OCI-LY3 (cell line): ENCODE measurements at regions not wholly inside any gene's neighbourhood (a gene's known extent, or its start where the extent isn't known, plus 50 kb on each side); places are given as distances from the start of the nearest gene placed in this dataset.
"Not testable (repeated sequence)": the region's sequence is repeated elsewhere in the genome, so short reads cannot be mapped to it uniquely, and the experiment has no call there.

Experiments used
- H2AFZ ChIP-seq: fragments of 200-600, 300-600 bp; shearing (Covaris generic); 2 replicates; pipeline ENCODE4 v1.6.0; 2014; ENCODE audit warnings: antibody characterized with exemption, low read depth, low read length
- H3K27ac ChIP-seq: fragments of 200-600, 300-600 bp; sonication (generic); 2 replicates; pipeline ENCODE4 v1.5.1; 2014; ENCODE audit warnings: mild to moderate bottlenecking, low read length, moderate library complexity, mixed read lengths
- H3K27me3 ChIP-seq: fragments of 200-600, 300-600 bp; sonication (generic); 2 replicates; pipeline ENCODE4 v1.6.1; 2014; ENCODE audit warnings: low read depth, low read length, mixed read lengths
- H3K36me3 ChIP-seq: fragments of 200-600, 300-600 bp; sonication (generic); replicated peaks from 2 replicates; pipeline ENCODE3; 2014; ENCODE audit warnings: low read depth, low read length, mixed read lengths
- H3K4me1 ChIP-seq: fragments of 300-600, 200-600 bp; sonication (generic); 2 replicates; pipeline ENCODE4 v1.6.1; 2014; ENCODE audit warnings: low read length, mixed read lengths
- H3K4me2 ChIP-seq: fragments of 200-600, 300-600 bp; sonication (generic); 2 replicates; pipeline ENCODE4 v1.6.1; 2014; ENCODE audit warnings: low read length, mixed read lengths
- H3K4me3 ChIP-seq: fragments of 300-600, 200-600 bp; sonication (generic); 2 replicates; pipeline ENCODE4 v1.5.1; 2014; ENCODE audit warnings: antibody characterized with exemption, mild to moderate bottlenecking, low read length, moderate library complexity
- H3K79me2 ChIP-seq: fragments of 300-600, 200-600 bp; shearing (Covaris generic); 2 replicates; pipeline ENCODE4 v1.6.1; 2014; ENCODE audit warnings: mild to moderate bottlenecking, low read length, mixed read lengths
- H3K9ac ChIP-seq: fragments of 300-600, 200-600 bp; shearing (Covaris generic); 2 replicates; pipeline ENCODE4 v1.6.0; 2014; ENCODE audit warnings: mild to moderate bottlenecking, low read length, moderate library complexity
- H3K9me3 ChIP-seq: fragments of 200-600, 300-600 bp; shearing (Covaris generic); 2 replicates; pipeline ENCODE4 v1.6.1; 2014; ENCODE audit warnings: low read length, mixed read lengths; ENCODE audit not compliant: insufficient read depth
- H4K20me1 ChIP-seq: fragments of 200-600, 300-600 bp; sonication (generic); 2 replicates; pipeline ENCODE4 v1.6.1; 2016; ENCODE audit warnings: low read length, mixed read lengths; ENCODE audit not compliant: insufficient read depth
- CTCF ChIP-seq: fragments of 200-600, 300-600 bp; sonication (generic); IDR thresholded peaks from 2 replicates; pipeline ENCODE4 v1.5.1; 2014; ENCODE audit warnings: antibody characterized with exemption, low read length, low read depth
- EZH2phosphoT487 ChIP-seq: fragments of 200-600 bp; shearing (Covaris generic); IDR thresholded peaks from 2 replicates; pipeline ENCODE4 v1.6.1; 2018; ENCODE audit warnings: antibody characterized with exemption, mixed run types, low read depth

GRCh38 chr14:40674502-40674901 is 932.2 kb upstream of the LRFN5 start:
- H3K36me3 ChIP-seq: no peaks in the 10 kb centered on the region
- no peaks in the 10 kb centered on the region for H3K27me3 ChIP-seq
- TF ChIP-seq CTCF (no peak), EZH2phosphoT487 (no peak)
- no peaks in the 10 kb centered on the region for H3K4me1 ChIP-seq
- no peaks in the 10 kb centered on the region for H3K9me3 ChIP-seq
- no peak overlapping the region for H3K4me2 ChIP-seq
- H3K4me3 ChIP-seq: no peak overlapping the region
- no peak overlapping the region for H3K27ac ChIP-seq
- H4K20me1 ChIP-seq: no peaks in the 10 kb centered on the region
- H2AFZ ChIP-seq: no peak overlapping the region
- H3K9ac ChIP-seq: no peak overlapping the region
- H3K79me2 ChIP-seq: no peaks in the 10 kb centered on the region

- TF ChIP-seq EZH2phosphoT487 (no peak), CTCF (no peak)
Observed at GRCh38 chr14:40656311-40656710, 950.4 kb upstream of the LRFN5 start.

GRCh38 chr14:40652089-40652691 is 954.5 kb upstream of the LRFN5 start:
- no peak overlapping the region for H3K4me2 ChIP-seq
- H3K36me3 ChIP-seq: no peaks in the 10 kb centered on the region
- no peaks in the 10 kb centered on the region for H4K20me1 ChIP-seq
- H3K79me2 ChIP-seq: no peaks in the 10 kb centered on the region
- H3K9ac ChIP-seq: no peak overlapping the region
- no peak overlapping the region for H2AFZ ChIP-seq
- no peak overlapping the region for H3K4me3 ChIP-seq
- no peaks in the 10 kb centered on the region for H3K9me3 ChIP-seq
- H3K27me3 ChIP-seq: no peaks in the 10 kb centered on the region
- H3K4me1 ChIP-seq: no peaks in the 10 kb centered on the region
- no peak for TF ChIP-seq EZH2phosphoT487
- TF ChIP-seq CTCF: no peak
- no peak overlapping the region for H3K27ac ChIP-seq

More at GRCh38 chr14:40656311-40656710, 950.4 kb upstream of the LRFN5 start:
- H4K20me1 ChIP-seq: no peaks in the 10 kb centered on the region
- no peaks in the 10 kb centered on the region for H3K79me2 ChIP-seq
- H3K27me3 ChIP-seq: no peaks in the 10 kb centered on the region
- H3K4me3 ChIP-seq: no peak overlapping the region
- no peak overlapping the region for H2AFZ ChIP-seq
- H3K4me2 ChIP-seq: no peak overlapping the region
- H3K9ac ChIP-seq: no peak overlapping the region
- H3K36me3 ChIP-seq: no peaks in the 10 kb centered on the region
- H3K4me1 ChIP-seq: no peaks in the 10 kb centered on the region
- no peaks in the 10 kb centered on the region for H3K9me3 ChIP-seq
- no peak overlapping the region for H3K27ac ChIP-seq

GRCh38 chr14:40630471-40630870 is 976.2 kb upstream of the LRFN5 start:
- H3K9ac ChIP-seq: no peak overlapping the region
- H3K9me3 ChIP-seq: no peaks in the 10 kb centered on the region
- no peak overlapping the region for H3K4me2 ChIP-seq
- no peaks in the 10 kb centered on the region for H4K20me1 ChIP-seq
- H3K4me1 ChIP-seq: no peaks in the 10 kb centered on the region
- H3K27me3 ChIP-seq: no peaks in the 10 kb centered on the region
- H3K27ac ChIP-seq: no peak overlapping the region
- no peak for TF ChIP-seq EZH2phosphoT487
- TF ChIP-seq CTCF: no peak
- no peak overlapping the region for H3K4me3 ChIP-seq
- H2AFZ ChIP-seq: no peak overlapping the region
- no peaks in the 10 kb centered on the region for H3K79me2 ChIP-seq
- no peaks in the 10 kb centered on the region for H3K36me3 ChIP-seq

- not testable (repeated sequence) for H3K4me2 ChIP-seq, H4K20me1 ChIP-seq, H3K9ac ChIP-seq
Observed at GRCh38 chr14:40629551-40630137, 977.0 kb upstream of the LRFN5 start.

More at GRCh38 chr14:40629551-40630137, 977.0 kb upstream of the LRFN5 start:
- not testable (repeated sequence) for H3K27ac ChIP-seq, H3K27me3 ChIP-seq, H3K9me3 ChIP-seq, H3K36me3 ChIP-seq, H3K79me2 ChIP-seq, H3K4me3 ChIP-seq, H3K4me1 ChIP-seq, H2AFZ ChIP-seq
